H7 (cell line): ENCODE measurements at regions not wholly inside any gene's neighbourhood (a gene's known extent, or its start where the extent isn't known, plus 50 kb on each side); places are given as distances from the start of the nearest gene placed in this dataset.

ENCODE experiments used
- DNase-seq: peaks from one replicate; pipeline ENCODE4 v3.0.0; 2012
- H3K27me3 ChIP-seq: 2 replicates; pipeline ENCODE4 v1.6.0; 2011; ENCODE audit warnings: mild to moderate bottlenecking, low read length; ENCODE audit not compliant: control insufficient read depth, insufficient read depth
- H3K36me3 ChIP-seq: replicated peaks from 2 replicates; pipeline ENCODE4 v1.5.1; 2011; ENCODE audit warnings: low read length; ENCODE audit not compliant: control insufficient read depth, insufficient read depth
- H3K4me3 ChIP-seq: 2 replicates; pipeline ENCODE4 v1.5.1; 2011; ENCODE audit warnings: low read depth, mild to moderate bottlenecking, control low read depth, low read length, moderate library complexity; ENCODE audit not compliant: insufficient read depth

DNA sequence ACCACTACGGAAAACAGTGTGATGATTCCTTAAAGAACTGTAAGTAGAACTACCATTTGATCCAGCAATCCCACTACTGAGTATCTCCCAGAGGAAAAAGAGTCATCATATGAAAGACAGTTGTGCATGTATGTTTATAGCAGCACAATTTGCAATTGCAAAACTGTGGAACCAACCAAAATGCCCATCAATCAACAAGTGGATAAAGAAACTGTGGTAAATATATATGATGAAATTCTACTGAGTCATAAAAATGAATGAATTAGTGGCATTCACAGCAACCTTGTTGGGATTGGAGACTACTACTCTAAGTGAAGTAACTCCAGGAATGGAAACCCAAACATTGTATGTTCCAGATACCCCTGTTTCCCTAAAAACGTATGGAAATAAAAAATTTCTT is 337.0 kb upstream of the PTBP2 start:
- H3K36me3 ChIP-seq: no peaks in the 10 kb centered on the region
- no peak overlapping the region for H3K4me3 ChIP-seq
- no peak for DNase-seq
- H3K27me3 ChIP-seq: no peaks in the 10 kb centered on the region

DNA sequence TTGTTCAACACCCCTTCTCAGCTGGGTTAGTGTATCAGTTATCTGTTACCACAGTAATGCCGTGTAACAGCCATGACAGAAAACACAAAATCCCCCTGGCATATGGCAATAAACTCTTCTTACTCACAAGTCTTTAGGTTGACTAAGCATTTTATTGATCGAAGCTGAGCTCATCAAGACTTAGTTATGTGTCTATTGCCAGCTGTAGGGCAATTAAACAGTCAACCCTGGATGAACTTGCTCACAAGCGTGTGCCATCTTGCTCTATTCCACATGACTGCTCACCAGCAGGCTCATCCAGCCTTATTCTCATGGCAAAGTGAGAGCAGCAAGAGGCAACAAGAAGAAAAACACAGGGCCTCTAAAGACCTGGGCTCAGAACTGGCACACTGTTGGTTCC is 333.8 kb upstream of the PTBP2 start:
- Histone ChIP-seq H3K27me3 (no peaks in the 10 kb centered on the region), H3K4me3 (no peak overlapping the region), H3K36me3 (no peaks in the 10 kb centered on the region)
- DNase-seq: no peak

DNA sequence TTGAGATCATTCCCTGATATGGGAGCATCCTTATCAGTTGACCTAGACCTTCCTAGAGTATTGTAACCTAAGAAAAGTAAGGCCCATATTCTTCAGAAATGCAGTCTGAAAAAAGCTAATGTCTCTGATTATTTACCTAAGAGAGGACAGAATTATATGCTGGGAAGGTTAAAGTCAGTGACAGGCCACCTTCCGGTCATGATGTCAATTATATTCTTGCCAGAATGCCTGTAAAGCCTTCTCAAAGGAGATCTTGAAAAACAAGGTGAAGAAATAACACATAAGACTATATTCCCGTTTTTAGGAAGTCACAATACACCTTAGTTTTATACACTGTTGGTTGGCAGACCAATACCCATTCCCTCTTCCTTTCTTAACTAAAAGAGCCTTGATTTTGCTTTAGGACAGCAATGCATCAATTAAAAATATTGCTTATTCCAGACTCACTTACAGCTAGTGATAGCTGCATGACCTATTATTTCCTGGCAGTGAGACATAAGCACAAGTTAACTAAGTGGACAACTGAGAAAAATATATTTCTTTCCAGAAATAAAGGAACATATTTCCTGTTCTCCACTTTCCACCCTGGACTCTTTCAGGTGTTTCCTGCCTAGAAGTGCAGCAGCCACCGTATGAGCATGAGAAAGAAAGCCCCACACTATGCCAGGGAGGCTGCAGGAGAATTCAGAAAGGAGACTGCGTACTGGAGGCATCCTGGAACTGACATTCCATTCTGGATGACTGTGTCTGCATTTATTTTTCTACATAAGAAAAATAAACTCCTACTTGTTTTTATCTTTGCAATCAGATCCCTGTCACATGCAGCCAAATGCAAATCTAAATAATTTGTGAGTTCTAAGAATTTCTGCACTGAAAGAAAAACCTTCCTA is 332.9 kb upstream of the PTBP2 start:
- DNase-seq: no peak
- no peaks in the 10 kb centered on the region for H3K27me3 ChIP-seq

DNA sequence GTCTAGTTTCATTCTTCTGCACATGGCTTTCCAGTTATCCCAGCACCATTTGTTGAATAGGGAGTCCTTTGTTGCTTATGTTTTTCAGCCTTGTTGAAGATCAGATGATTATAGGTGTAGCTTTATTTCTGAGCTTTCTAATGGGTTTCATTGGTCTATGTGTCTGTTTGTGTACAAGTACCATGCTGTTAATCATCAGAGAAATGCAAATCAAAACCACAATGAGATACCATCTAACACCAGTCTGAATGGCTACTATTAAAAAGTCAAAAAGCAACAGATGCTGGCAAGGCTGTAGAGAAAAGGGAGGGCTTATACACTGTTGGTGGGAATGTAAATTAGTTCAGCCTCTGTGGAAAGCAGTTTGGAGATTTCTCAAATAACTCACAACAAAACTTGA is 321.5 kb upstream of the PTBP2 start:
- DNase-seq: no peak
- no peak overlapping the region for H3K4me3 ChIP-seq
- no peaks in the 10 kb centered on the region for H3K36me3 ChIP-seq
- no peaks in the 10 kb centered on the region for H3K27me3 ChIP-seq

More for the DNA sequence above, 332.9 kb upstream of the PTBP2 start:
- H3K36me3 ChIP-seq: no peaks in the 10 kb centered on the region
- H3K4me3 ChIP-seq: no peak overlapping the region

DNA sequence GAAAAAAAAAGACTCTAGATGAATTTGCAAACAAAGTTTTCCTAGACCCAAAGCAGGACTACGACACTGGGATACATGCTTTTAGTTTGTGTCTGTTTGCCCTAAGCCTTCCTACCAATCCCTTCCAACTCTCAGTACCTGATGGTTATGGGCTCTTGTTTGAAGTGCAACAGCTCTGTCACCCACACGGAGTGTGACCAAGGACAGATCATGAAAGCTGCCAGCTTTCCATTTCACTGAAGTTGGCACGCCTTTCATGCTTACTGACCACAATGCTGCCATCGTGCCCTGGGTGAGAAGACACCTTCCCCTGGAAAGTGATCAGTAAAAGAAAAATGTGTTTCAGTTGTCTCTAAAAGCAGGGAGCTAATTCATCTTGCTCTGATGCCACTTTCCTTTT is 312.5 kb upstream of the PTBP2 start:
- no peak for DNase-seq
- Histone ChIP-seq H3K27me3 (no peaks in the 10 kb centered on the region), H3K36me3 (no peaks in the 10 kb centered on the region), H3K4me3 (no peak overlapping the region)

DNA sequence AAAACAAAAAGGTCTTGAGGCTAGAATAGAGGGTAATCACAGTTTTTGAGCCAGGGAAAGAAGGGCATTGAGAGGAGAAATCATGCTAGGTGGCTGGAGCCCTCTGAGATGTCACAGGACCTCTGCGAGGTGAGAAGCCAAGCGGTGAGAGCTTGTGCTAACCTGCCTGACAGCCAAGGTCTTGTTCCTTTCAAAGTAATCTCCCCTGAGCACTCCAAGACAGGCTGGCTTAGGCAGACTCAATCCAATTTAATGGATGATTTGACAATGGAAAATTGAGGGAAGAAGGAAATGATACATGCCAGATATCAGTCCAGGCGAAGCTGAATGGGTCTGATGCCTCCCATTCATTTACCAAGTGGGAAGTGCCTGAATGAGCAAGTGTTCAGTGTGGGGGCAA is 311.9 kb upstream of the PTBP2 start:
- no peaks in the 10 kb centered on the region for H3K36me3 ChIP-seq

DNA sequence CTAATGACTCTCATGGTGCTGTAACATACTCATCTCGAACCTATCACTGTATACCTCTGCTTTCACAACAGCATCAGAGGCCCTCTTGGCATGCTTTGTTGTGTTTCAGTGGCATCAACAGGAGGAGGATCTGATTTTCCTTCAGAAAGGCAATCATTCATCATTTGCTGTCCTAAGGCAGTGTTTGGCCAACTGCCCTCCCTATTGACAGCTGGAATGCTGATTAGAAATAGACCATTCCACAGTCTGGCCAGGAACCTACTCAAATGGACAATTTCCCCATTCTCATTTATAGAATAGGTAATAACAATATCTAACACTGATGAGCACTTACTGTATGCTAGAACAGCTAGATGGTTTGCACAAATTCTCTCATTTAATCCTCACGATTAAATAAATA is 310.6 kb upstream of the PTBP2 start:
- DNase-seq: no peak
- no peaks in the 10 kb centered on the region for H3K27me3 ChIP-seq
- H3K36me3 ChIP-seq: no peaks in the 10 kb centered on the region
- H3K4me3 ChIP-seq: no peak overlapping the region

More for the DNA sequence above, 311.9 kb upstream of the PTBP2 start:
- Histone ChIP-seq H3K27me3 (no peaks in the 10 kb centered on the region), H3K4me3 (no peak overlapping the region)
- DNase-seq: no peak

DNA sequence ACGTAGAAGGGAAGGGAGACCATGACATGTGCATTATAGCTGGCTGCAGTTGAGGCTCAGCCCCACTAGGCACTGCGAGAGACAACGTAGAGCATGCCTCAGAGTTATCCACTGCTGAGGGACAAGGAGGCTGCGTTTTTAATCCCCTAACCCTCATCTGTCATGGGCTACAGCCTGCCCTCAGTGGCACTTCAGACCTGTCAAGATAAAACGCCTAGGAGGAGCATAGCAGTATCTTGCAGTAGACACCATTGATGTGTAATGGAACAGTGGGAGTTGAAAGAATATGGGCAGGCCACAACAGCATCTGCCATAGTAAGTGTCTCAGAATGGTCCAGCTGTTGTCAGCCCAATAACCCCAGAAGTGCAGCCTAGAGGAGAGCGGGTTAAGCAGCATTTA is 307.0 kb upstream of the PTBP2 start:
- H3K4me3 ChIP-seq: no peak overlapping the region
- no peaks in the 10 kb centered on the region for H3K36me3 ChIP-seq
- H3K27me3 ChIP-seq: no peaks in the 10 kb centered on the region
- no peak for DNase-seq

DNA sequence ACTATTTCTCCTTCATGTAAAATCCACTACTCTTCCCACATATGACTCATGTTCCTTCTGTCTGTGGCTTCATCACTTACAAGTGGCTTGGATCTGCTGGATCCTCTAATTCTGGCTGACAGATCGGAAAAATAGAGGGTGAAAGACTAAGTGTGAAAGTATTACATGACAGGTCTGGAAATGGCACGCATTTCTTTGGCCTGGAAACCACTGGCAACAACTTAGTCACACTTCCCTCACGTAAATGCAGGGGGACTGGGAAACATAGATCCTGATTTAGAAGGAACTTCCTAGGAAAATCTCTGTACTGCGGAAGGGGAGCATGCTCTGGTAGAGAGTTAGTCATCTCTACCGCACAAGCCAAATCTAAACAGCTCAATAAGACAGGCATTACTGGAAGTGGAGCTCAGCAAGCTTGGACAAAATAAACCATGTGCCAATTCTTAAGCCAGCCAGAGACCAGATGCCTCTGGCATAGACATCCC is 305.4 kb upstream of the PTBP2 start:
- Histone ChIP-seq H3K27me3 (no peaks in the 10 kb centered on the region), H3K4me3 (no peak overlapping the region), H3K36me3 (no peaks in the 10 kb centered on the region)
- no peak for DNase-seq

DNA sequence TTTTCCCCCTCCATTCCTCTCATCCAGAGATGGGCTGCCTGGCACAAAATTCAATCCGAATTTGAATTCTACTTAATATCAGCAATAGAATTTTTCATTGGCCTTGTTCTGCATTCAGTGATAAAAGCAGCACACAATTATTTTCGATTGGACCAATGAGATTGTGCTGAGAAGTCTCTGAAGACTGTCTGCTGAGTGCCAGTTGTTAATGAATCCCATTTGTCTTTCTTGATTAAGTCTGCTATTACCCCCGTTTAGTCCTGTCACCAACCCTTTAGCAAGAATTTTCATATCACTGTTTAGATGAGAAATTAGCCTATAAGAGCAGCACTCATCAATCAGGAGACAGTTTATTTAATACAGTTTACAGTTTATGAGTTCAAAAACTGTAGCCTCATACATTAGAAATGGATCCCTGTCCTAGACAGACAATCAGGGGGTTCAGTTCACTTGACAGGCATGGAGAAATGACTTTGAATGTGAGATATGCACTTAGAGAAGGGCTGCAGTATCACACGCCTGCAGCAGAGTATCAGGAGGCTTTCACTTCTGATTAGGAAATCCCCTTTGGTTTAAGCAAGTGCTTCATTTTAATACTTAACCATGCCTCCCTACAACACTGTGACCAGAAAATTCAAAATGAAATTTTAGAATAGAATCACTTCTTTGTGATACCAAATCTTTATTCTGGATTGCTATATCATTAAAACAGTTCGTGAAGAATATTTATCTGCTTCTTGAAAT is 304.7 kb upstream of the PTBP2 start:
- Histone ChIP-seq H3K27me3 (no peaks in the 10 kb centered on the region), H3K4me3 (no peak overlapping the region), H3K36me3 (no peaks in the 10 kb centered on the region)
- no peak for DNase-seq

DNA sequence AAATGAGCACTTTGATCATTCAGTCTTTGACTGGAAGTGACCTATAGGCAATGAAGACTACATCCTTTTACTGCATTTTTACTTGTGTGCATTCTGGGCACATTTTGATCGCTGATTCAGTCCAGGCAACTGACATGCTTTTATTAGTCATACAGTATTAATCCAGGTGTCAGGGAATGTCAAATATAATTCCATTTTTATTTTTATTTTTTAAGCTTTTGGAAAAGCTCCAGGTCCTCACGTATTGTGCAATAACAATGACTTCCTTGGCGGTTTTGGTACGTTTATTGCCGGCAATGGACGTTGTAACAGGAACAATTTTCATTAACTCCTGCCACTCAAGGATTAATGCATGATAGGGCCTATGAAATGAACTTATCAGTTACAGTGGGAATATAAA is 302.6 kb upstream of the PTBP2 start:
- no peaks in the 10 kb centered on the region for H3K27me3 ChIP-seq
- no peak for DNase-seq
- H3K4me3 ChIP-seq: no peak overlapping the region
- no peaks in the 10 kb centered on the region for H3K36me3 ChIP-seq

DNA sequence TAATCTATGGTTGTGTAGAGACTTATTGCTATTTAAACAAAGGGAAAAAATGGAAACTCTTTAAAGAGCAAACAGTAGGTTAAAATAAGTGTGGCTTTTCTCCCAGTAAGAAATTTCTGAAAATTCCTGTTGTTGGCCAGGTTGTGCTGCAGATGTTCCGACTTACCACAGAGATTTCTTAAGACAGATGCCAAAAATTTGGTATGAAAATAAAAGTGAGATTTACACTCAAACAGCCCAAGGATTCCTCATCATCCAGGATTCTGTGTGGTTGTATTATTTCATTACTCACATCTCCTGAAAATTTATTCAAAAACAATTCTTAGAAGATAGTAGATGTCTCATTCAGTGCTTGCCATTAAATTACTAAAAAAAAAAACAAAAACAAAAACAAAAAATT is 296.7 kb upstream of the PTBP2 start:
- no peaks in the 10 kb centered on the region for H3K27me3 ChIP-seq
- no peak overlapping the region for H3K4me3 ChIP-seq
- no peak for DNase-seq
- no peaks in the 10 kb centered on the region for H3K36me3 ChIP-seq

DNA sequence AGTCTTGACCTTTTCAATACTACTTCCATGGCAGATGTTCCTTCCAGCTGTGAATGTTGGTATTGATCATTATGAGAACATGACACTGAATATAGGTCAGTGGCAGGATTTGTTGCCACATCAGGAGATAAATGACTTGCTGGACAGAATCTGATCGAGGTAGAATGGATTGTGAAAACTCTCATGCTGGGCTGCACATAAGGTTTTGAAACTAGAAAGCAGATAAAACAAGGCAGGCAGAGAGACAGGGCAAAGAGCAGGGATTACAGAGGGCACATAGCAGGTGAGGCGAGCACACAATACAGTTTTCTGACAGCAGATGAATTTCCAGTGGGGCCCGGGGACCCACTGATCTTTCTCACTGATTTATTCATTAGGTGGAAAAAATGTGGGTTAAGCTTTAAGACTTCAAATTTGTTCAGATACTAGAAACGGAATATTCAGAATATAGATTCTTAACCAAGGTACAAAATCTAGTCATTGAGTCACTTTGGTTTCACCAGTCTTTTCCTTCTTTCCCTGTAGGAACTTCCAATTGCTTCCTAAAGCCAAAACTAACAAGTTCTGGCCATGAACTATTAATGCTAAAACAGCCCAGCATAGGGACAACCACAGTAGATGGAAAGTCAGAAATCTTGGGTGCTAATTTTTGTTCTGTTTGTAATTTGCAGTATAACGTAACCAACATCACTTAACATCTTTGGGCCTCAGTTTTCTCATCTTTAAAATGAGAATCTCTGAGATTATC is 296.0 kb upstream of the PTBP2 start:
- DNase-seq: no peak

DNA sequence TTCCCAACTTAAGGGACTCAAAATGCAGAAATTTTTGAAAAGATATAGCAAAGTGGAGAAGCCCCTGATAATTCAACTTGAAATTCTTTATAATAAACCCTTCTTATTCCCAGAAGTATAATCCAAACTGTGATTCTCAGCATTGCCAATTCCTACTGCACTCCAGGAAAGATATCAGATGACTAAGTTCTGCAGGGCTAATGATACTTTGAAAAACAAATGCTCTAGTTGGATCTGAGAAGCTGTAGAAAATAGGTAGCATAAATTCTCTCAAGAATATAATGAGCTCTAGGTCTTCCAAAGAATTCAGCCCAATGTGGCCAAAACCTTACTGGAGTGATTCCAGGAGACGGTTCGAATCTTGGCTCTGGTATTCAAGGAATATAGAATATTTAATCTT is 294.0 kb upstream of the PTBP2 start:
- Histone ChIP-seq H3K27me3 (no peaks in the 10 kb centered on the region), H3K36me3 (no peaks in the 10 kb centered on the region), H3K4me3 (no peak overlapping the region)
- DNase-seq: no peak

More for the DNA sequence above, 296.0 kb upstream of the PTBP2 start:
- Histone ChIP-seq H3K36me3 (no peaks in the 10 kb centered on the region), H3K27me3 (no peaks in the 10 kb centered on the region), H3K4me3 (no peak overlapping the region)
